Lower leg skin (tissue), 4 donors: ENCODE measurements at regions not wholly inside any gene's neighbourhood (a gene's known extent, or its start where the extent isn't known, plus 50 kb on each side); places are given as distances from the start of the nearest gene placed in this dataset.
"Not testable (repeated sequence)": the region's sequence is repeated elsewhere in the genome, so short reads cannot be mapped to it uniquely, and the experiment has no call there.

Experiments used
- DNase-seq, 2 donors: peaks; one replicate each; pipeline ENCODE4 v3.0.0-alpha.2; 2019; ENCODE audit warnings: low spot score in 2 of 2
- H3K4me3 ChIP-seq: fragments of 200-600 bp; sonication (generic); 2 replicates; pipeline ENCODE4 v1.5.1; 2017; ENCODE audit warnings: mild to moderate bottlenecking, low read depth; ENCODE audit not compliant: poor library complexity, severe bottlenecking
- POLR2A ChIP-seq, 2 donors: fragments of 450-650 bp; IDR thresholded peaks; one replicate each; pipeline ENCODE4 v1.6.1; 2016 to 2017; ENCODE audit warnings: antibody characterized with exemption in 2 of 2, mild to moderate bottlenecking in 1 of 2, moderate library complexity in 1 of 2
- WGBS, 2 donors: methylation state at CpG; one replicate each; pipeline ENCODE4 v1.1.5; 2018; 5-methylcytosine and 5-hydroxymethylcytosine counted together
- intact Hi-C: fragments of 100-400 bp; cut with DNase I; formaldehyde crosslinking; loops from one replicate; pipeline ENCODE4 v1.15.0; 2023; ENCODE audit warnings: low total_unique reads
- TF ChIP-seq, protein P1 (sequence below), 3 donors: fragments of 450-650 bp; IDR thresholded peaks; one replicate each; pipeline ENCODE4 v1.5.1; 2016; ENCODE audit warnings: antibody characterized with exemption in 3 of 3, mild to moderate bottlenecking in 3 of 3, moderate library complexity in 2 of 3

DNA sequence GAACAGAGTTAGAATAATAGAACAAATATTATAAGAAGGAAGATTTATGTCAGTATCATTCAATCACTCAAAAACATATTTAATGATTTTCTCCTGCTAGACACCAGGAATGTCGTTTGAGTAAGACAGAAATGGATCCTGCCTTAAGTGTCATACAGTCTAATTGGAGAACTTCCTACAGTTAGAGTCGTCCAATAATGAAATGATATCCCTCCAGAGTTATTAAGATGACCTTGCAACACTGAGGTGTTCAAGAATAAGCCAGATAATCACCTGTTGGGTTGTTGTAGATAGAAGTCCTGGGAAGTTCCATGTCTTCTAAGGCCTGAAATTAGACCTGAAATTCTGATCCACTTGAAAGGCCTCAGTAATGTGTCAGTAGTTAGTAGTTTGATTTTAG lies 132.3 kb downstream of the SLC38A4 start:
- no peak overlapping the region for H3K4me3 ChIP-seq
- WGBS, 2 donors: 50% methylated on average over 2 of the region's 2 CpGs
- intact Hi-C loops: no loop called here
- no peak for DNase-seq
- TF ChIP-seq, protein P1, sequence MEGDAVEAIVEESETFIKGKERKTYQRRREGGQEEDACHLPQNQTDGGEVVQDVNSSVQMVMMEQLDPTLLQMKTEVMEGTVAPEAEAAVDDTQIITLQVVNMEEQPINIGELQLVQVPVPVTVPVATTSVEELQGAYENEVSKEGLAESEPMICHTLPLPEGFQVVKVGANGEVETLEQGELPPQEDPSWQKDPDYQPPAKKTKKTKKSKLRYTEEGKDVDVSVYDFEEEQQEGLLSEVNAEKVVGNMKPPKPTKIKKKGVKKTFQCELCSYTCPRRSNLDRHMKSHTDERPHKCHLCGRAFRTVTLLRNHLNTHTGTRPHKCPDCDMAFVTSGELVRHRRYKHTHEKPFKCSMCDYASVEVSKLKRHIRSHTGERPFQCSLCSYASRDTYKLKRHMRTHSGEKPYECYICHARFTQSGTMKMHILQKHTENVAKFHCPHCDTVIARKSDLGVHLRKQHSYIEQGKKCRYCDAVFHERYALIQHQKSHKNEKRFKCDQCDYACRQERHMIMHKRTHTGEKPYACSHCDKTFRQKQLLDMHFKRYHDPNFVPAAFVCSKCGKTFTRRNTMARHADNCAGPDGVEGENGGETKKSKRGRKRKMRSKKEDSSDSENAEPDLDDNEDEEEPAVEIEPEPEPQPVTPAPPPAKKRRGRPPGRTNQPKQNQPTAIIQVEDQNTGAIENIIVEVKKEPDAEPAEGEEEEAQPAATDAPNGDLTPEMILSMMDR (IDR thresholded peaks at IDR 0.05): no peak
- no peak for TF ChIP-seq POLR2A (IDR thresholded peaks at IDR 0.05)

DNA sequence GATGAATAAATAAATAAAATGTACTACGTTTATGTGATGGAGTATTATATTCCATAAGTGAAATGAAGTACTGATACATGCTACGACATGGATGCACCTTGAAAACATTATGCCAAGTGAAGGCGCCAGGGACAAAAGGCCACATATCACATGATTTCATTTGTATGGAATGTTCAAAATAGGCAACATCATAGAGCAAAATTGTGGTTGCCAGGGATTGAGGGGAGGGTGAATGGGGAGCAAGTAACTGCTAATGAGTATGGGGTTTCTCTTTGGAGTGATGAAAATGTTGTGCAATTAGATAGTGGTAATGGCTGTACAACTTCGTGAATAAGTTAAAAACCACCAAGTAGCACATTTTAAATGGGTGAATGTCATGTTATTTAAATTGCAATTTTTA lies 132.8 kb downstream of the SLC38A4 start:
- DNase-seq: no peak
- TF ChIP-seq POLR2A (IDR thresholded peaks at IDR 0.05): no peak
- TF ChIP-seq, protein P1 (IDR thresholded peaks at IDR 0.05): no peak
- H3K4me3 ChIP-seq: no peak overlapping the region
- intact Hi-C loops: no loop called here
- 64 to 69% methylated on average over 4 of the region's 4 CpGs for WGBS, 2 donors

DNA sequence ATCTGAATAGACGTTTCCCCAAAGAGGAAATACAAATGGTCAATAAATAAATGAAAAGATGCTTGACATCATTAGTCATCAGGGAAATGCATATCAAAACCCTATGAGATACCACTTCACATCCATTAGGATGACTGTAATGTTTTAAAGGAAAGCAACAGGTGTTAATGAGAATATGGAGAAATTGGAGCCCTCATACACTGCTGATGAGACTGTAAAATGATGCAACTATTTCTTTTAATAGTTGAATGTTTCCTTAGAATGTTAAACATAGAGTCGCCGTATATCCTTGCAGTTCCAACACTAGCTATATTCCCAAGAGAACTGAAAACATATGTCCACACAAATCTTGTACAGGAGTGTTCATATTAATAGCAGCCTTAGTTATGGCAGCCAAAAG lies 133.2 kb downstream of the SLC38A4 start:
- TF ChIP-seq, protein P1 (IDR thresholded peaks at IDR 0.05): no peak
- TF ChIP-seq POLR2A (IDR thresholded peaks at IDR 0.05): no peak
- DNase-seq: no peak
- WGBS, 2 donors: 75 to 77% methylated on average over 3 of the region's 3 CpGs

DNA sequence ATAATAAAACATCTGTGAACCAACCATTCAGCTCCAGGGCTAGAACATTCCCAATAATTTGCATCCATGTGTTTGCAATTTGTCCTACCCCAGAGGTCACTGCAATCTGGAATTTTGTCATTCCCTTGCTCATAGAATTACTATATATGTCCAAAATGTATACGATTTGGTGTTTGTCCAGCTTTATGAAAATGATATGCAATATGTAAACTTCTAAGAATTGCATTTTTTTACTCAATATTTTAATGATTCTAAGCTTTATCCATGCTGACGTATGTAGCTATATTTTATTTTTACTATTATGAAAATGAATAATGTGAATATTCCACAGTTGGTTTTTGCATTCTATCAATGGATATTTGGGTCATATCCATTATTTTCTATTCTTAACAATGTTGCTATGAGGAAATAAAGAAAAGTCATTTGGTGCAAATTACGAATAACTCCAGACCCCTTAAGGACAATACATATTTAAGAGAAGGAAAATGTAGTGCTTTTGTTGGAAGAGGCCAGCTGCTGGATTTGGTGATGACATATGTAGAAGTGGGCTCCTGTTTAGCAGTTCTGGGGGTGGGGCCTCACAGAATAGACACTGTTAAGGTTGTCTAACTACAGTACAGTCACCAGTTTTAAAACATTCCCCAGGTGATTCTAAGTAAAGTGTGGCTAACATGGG lies 139.4 kb downstream of the SLC38A4 start:
- TF ChIP-seq, protein P1 (IDR thresholded peaks at IDR 0.05): no peak
- TF ChIP-seq POLR2A (IDR thresholded peaks at IDR 0.05): no peak
- no peak overlapping the region for H3K4me3 ChIP-seq
- 72 to 91% methylated on average over 3 of the region's 3 CpGs for WGBS, 2 donors
- intact Hi-C loops: no loop called here
- DNase-seq: no peak

More for the DNA sequence above, 133.2 kb downstream of the SLC38A4 start:
- no peak overlapping the region for H3K4me3 ChIP-seq
- intact Hi-C loops: no loop called here

DNA sequence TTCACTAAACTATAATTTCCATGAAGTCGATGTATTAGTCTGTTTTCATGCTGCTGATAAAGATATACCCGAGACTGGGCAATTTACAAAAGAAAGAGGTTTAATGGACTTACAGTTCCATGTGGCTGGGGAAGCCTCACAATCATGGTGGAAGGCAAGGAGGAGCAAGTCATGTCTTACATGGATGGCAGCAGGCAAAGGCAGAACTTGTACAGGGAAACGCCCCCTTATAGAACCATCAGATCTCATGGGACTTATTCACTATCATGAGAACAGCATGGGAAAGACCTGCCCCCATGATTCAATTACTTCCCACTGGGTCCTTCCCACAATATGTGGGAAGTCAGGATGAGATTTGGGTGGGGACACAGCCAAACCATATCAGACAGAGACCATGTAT lies 141.6 kb downstream of the SLC38A4 start:
- intact Hi-C loops, DNase-seq, H3K4me3 ChIP-seq: not testable (repeated sequence)
- WGBS, 2 donors: 99% methylated on average over 3 of the region's 3 CpGs

DNA sequence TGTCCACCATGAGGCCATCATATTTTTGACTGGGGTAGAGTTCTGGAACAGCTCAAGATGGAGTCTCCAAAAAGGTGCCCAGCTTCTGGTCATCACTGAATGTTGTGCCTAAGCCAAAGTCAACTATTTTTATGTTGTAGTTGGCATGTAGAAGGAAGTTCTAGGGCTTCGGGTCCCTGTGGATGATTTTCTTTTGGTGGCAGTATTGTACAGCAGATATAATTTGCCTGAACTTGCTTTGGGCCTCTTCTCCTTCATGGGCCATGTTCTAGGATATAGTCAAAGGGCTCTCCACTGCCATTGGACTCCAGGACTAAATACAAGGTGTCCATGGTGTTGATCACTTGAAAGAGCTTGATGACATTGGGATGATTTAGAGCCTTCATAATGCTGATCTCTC lies 143.6 kb downstream of the SLC38A4 start:
- 74 to 75% methylated on average over 1 of the region's 1 CpG for WGBS, 2 donors
- no peak for DNase-seq
- TF ChIP-seq, protein P1 (IDR thresholded peaks at IDR 0.05): no peak
- TF ChIP-seq POLR2A (IDR thresholded peaks at IDR 0.05): no peak
- no peak overlapping the region for H3K4me3 ChIP-seq
- intact Hi-C loops: no loop called here
